ENCODE measurements at regions not wholly inside any gene's neighbourhood (a gene's known extent, or its start where the extent isn't known, plus 50 kb on each side); places are given as distances from the start of the nearest gene placed in this dataset.

DNA sequence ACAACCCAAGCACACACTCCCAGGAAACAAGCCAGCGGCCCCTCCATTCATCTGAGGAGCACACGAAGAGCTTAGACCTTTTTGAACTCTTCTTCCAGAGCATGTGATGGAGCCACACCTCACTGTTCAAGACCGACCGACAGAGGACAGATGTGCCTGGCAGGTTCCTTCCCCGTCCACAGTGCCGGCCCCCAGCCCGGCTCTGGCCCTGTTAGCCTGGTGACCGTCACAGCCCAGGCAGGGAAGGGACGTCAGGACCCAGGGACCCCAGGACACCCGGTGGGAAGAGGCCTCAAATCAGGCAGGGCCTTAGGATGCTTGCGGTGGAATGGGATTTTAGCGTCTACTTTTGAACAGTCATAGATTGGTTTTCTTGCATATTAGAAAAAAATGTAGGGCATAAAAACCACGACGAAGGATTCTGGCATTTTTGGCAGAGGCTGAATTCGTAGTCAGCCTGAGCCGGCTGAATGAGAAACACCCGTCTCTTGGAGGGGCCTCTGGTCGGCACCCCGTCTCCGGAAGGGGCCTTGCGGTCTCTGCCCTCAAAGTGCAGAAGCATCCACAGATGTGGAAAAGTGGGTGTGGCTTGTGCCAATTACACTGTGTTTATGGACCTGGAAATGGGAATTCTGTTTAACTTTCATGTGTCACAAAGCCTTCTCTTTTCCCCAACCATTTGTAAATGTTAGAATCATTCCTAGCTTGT, 79.3 kb downstream of the SIK1 start:
- no peak for DNase-seq

DNA sequence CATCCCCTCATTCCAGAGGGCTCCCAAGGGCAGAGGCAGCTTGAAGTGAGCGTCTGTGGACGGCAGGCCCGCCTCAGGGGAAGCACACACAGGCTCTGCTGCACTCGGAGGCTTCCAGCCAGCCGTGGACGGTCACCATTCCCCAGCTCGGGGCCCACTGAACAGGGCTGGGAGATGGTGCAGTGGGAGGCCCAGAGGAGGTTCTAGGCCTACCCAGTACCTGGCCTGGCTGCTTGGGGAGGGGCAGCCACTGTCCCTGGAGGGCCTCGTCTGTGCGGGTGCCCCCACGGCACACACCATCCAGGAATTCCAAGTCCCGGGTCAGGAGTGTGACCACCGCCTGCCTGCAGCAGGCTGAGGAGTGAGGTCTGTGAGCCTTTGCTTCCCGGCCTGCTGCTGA, 80.4 kb downstream of the SIK1 start:
- DNase-seq, result no peak

DNA sequence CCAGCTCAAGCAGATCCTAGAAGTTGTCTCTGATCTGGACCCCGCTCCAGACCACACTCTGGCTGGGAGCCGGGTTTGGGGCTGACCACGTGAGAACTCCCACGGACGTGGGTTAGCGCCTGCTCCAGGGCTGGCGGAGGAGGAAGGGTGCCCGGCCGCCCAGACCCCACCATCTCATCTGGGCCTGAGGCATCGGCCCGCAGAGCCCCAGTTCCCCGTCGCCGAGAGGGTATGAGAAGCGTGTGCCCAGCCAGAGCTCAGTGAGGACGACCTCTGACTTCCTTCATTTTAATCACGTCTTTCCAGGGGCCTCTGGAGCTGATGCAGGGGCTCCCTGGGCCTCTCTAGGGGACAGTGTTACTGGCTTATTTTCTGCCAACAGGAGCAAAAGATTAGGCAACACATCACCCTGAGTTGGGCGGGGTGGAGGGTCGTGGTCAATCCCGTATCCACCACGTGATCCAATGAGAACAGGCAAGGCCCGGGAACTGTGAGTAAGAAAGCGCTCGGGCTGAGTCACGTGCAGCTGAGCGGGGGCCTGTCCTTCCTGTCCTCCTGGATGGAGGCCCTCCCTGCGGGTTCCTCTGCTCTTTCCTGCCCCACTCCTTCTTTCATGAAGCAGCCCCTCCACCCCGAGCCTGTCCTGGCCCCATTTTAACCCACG, 81.1 kb downstream of the SIK1 start:
- peak; percentile 69 for DNase-seq

DNA sequence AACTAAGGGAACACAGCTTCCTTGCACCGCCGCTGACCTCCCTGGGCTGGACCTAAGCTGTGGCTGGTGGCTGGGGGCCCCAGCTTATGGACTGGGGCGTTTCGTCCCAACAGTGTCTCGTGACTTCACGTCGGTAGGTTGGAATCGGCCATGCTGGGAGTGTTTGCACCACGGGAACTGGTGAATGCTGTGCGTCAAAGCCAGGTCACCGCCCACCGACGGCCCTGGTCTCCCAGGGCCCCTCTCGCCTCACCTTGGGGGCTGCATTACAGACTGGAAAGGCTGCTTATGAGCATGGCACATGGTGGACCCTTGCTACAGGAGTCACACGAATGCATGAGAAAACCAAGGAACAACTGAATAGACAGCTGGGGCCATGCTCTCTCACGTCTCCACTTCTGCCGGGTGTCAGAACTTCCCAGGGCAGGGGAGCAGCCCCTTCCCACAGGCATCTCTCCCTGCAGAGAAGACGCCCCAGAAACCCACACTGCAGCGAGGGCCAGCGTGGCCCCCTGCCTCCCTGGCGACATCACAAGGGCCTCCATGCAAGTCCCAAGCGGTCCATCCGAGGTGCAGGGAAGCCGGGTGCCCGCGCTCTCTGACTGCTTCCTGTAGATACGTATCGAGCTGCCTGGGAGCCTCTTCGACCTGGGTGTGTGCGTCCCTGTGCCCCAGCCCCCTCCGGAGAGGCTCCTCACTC, 81.7 kb downstream of the SIK1 start:
- DNase-seq, result no peak

DNA sequence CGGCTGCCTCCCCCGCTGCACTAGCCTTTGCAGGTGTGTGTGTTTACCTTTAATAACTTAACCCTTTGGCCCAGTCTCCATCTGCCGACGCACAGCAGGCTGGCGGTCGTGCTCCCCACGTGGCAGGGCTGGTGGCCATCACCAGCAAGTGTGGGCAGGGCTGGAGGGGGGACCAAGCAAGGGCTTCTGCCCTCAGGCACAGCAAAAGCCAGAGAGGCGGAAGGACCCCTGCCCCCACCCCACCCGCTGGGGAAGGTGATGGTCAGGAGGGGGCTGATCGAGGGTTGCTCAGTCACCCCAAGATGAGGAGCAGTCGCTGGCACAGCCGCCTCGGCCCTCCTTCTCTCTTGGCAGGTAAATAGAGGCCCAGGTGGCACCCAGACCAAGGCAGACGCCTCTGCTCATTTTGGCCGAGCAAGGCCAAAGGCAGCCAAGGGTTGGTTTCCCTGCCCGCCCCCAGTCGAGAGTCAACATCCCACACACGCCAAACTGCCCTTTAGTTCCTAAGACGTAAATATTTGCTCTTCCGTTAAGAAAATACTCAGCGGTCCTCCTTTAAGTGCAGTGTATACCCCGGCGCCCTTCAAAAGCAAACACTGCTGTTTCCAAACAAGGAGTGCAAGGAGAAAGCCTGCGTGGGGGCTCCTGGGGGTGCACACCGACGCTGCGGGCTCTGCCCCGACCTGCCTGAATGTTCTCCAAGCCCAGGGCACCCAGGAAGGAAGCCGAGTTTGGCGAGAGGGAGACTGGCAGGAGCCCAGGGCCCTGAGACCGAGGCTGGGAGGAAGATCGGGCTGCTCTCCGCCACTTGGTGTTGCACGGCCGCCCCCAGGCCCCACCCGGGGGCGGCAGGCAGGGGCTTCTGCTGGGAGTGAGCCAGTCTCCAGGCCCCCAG, 82.7 kb downstream of the SIK1 start:
- no peak for DNase-seq

DNA sequence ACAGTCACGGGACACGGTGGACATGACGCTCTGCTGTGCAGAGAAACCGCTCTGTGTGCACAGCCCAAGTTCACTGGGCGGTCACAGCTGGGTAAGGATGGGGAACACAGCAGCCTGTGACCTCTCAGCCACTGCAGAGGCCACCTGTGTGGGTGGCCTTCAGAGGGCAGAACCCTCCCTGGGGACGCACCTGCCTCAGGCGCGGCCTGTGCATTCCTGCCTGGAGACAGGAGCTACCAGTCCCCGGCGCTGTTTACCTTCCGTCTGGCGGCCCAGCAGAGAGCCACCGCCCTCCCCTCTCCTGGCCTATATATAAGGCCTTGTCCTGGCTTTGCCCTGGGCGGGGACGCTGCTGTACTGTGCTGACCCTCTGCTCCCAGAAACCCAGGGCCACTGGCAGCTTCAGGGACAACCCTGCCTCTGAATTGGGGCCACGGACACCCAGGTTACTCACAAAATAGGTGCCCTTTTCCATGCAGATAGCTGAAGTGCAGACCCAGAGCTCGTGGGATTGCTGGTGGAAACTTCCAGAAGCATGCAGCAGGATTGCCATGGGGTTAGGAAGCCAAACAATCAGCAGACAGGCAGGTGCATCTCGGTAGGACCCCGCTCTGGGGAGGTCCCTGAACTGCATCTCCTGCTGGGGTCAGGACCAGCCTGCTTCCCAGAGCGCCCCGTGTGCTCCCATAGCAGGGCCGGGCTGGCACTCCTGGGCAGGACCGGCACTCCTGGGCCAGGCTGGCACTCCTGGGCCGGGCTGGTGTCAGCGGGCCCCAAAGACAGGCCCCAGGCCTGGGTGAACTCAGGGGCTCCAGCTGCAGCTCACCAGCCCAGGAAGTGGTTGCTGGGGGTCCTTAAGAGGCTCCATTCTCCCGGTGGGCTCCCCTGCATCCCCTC, 83.6 kb downstream of the SIK1 start:
- no peak for DNase-seq

DNA sequence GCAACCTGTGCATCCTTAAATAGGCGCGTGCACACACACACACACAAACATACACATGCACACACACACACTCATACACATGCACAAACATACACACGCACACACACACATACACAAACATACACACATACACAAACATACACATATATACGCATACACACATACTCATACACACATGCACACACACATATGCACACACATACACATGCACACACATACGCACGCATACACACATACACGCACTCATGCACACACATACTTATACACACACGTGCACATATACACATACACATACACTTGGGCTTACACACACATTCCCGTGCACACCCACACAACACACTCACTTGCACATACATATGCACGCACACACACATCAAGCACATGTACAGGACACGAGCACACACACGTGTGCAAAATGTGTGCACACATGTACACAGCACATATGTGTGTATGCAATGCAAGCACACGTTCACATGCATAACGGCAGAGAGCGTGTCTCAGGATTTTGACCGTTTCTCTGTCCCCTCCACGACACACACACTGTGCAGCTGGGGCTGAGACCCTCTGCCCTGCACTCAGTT, 84.5 kb downstream of the SIK1 start:
- DNase-seq, result no peak

DNA sequence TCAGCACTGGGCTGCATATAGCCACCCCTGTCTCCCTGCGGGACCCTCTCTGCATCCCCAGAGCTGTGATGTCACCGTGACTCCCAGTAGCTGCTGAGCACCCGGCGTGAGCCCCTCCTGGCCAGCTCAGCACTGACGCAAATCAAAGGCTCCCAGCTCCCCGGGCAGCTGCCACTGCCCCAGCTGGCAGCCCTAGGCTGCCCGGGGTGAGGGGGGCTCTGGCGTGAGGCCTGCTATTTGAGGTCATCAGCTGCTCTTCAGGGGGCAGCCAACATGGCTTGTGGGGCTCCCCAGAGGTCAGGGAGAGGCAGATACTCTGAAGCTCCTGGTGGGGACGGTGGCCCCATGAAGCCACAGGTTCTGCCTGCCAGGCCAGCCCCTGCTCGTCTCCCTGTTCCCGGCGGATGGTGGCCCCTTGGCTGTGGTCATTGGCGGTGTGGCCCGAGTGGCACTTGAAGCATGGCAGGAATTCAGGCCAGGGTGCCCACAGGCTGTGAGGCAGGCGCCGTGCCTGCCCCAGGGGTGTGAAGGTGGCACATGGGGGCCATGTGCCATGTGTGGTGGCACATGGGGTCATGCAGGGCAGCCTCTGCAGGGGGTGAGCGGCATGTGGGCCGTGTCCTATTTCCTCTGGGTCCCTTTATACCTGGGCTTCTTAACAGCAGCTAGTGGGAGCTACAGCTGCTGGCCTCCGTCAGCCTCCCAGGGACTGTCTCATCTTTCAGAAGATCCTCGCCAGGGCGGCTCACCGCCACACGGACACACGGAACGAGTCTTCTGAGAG, 85.4 kb downstream of the SIK1 start:
- no peak for DNase-seq

DNA sequence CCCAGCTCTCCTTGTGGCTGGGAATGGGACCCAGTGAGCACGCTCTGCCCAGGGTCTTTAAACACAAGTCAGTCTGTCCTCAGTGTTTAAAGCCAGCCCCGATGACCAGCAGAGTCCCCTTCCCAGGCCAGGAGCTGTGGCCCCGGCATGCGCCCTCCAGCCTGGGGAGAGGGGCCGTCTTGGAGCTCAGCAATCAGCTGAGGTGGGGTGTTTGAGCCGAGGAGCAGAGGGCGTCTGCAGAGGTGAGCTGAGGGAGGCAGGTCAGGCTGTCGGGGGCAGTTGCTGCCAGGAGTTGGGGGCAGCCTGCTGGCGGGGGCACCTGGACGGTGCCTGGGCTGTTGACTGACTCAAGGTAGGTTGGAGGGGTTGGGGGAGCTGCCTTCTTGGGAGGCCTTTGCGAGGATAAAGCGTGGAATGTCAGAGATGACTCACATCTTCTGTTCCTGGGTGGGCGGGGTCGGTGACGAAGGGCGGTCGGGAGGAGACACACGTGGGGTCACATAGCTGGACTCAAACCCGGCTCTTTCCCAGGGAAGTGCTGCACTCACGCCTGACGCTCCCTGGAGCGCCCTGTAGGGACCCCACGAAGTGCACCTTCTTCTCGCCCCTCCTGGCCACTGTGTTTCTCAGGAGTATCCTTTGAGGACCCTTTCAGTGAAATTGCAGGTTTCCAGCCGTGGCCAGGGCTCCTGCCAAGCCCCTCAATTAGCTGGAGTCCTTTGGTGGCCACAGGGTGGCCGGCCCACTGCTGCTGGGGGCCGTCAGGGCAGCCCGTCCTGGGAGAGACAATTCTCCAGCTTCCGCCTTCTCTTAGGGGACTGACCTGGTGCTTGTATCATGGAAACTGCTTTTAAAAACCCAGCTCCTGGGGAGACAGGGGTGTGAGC, 86.2 kb downstream of the SIK1 start:
- DNase-seq, result no peak

DNA sequence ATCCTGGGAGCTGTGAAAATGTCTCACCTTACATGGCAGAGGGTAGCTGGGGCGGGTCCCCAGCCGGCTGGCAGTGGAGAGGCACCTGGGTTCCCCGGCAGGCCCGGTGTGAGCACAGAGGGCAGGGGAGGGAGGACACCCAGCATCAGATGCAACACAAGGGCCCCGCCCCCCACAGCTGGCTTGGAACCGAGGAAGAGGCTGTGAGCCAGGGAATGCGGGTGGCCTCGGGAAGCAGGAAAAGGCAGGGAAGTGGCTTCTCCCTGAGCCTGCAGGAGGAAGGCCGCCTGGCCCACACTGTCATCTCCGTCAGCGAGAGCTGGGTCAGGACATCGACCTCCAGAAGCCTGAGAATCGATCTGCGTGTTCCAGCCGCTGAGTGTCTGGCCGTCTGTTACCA, 87.3 kb downstream of the SIK1 start:
- no peak for DNase-seq

DNA sequence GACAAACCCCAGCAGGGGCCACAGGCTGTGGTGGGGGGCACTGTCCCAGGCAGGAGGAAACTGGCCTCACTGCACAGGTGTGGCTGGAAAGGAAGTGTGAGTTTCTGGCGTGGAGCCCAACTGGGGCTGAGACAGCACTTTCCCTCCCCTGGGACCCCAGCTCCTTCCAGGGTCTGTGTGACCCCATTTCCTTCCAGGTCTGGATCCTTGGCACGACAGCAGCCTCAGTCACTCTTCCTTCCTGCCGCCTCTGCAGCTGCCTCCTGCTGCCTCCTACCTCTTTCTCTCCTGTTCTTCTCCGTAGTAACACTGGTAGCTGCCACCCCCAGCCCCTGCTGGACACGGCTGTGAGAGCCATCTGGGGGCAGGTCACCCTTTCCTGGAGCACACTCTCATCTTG, 88.0 kb downstream of the SIK1 start:
- no peak for DNase-seq

DNA sequence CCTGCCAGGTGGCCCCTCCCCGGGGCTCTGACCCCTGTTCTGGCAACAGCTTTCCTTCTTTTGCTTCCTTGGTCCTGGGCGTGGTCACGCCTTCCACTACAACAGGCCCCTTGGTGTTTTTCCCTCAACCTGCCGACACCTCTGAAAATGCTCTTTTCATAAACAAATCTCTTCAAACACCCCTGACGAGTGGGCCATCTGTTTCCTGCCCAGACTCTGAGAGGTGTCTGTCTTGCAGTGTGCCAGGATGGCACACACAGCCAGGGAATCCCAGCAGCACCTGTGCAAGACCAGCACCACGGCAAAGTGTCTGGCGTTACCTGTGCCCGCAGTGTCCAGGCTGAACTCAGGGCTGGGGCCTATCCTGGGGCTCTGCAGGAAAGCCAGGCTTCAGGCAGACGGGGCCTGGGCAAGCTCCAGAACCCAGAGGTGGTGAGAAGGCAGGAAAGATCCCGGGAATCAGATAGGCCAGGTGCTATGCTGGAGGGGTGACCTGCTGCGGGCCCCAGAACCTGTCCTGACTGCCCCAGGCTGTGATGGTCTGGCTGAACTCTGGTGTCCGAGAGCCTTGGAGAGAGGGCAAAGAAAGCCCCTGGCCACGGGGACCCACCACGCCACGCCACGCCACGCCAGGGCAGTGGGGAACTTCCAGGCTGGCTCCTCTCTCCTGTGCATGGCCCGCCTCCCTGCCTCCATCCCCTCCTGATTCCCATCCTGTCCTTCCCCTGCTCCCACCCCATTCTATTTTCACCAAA, 88.9 kb downstream of the SIK1 start:
- no peak for DNase-seq

DNA sequence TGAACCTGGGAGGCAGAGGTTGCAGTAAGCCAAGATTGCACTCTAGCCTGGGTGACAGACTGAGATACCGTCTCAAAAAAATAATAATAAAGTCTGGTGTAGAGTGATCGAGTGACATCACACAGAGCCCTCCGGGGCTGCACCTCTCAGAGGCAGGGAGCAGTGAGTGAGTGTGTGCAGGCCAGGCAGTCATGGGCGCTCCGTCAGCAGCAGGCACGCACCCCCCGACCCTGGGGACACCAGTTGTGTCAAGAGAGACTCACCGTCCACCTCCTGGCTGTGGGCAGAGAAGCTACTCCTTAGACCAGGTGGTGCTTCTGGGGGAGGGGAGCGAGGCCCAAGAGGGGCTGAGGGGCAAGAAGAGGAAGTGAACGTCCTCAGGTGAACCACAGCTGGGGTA, 91.8 kb downstream of the SIK1 start:
- DNase-seq, result no peak

DNA sequence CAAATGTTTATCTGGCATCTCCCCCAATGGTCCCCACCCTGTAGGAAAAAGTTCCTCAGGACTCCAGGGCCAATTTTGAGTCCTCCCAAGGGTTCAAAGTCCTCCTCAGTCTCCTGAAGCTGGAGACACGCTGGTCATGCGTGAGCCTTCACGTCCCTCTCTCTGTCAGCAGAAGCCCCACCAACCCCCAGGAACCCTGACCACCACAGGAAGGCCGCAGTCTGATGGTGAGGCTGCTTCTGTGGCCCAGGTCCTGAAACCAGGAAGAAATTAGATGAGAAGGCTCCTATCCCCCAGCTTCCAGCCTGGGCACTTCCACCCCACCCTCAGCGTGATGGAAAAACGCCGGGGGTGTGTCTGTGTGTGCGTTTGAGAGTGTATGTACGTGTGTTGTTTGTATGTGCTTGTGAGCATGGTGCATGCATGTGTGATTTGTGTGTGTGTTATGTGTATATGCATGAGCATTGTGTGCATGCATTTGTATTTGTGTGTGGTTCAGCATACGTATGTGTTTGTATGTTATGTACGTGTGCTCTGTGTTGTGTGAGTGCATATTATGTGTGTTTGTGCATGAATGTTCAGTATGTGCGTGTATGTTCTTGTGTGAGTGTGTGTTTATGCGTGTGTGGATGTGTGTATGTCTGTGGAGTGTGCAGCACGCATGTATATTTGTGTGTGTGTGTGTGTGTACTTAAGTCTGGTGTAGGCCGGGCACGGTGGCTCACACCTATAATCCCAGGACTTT, 92.5 kb downstream of the SIK1 start:
- no peak for DNase-seq

DNA sequence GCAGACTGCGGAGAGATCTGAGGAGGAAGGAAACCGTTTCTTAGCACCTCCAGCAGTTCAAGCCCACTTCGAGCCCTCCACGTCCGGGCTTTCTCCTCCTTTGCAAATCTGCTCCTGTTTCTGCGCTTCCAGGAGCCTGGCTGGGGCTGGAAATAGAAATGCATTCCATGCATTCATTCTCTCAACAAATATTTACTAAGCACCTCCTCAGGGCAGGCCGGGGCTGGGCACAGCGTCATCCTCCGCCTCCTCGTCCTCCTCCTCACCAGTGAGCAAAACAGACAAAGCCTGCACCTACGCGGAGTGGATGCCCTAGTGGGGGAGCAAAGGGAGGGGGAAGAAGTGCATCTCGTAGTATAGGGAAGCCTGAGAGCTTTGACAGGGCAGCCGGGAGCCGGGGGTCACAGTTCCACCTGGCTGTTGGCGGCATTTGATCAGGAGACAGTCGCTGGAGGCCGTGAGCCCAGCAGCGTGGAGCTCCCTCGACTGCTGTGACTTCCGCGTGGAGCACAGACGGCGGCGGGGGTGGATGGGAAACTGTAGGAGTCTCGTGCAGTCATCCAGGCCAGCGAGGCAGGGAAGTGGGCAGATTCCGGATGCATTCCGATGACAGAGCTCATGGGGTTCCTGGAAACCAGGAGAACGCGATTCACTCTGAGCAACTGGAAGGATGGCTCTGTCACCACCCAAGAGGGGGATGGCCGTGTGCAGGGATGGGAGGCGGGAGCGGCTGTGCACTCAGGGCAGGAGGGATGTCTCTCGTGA, 93.5 kb downstream of the SIK1 start:
- no peak for DNase-seq

DNA sequence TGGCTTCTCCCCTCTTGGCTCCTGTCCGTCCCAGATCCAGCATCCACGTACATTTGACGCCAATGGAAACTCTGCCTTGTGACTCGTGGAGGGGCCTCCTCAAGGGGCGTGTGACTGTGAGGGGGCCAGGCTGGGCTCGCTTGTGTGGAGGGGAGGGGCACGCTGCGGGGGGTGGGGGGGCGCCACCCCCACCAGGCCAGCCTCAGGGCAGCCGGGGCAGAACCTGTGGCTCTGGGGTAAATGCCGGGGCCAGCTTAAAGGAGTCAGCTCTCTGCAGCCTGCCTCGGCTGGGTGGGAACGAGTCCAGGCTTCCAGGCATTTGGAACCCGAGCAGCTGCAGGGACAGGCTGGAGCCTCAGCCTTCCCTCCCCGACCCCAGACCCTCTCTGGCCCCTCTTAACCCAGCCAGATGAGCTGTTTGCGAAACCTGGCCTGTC, 94.1 kb downstream of the SIK1 start:
- DNase-seq, result no peak
